NCI-H526 (cell line): ENCODE measurements at regions not wholly inside any gene's neighbourhood (a gene's known extent, or its start where the extent isn't known, plus 50 kb on each side); places are given as distances from the start of the nearest gene placed in this dataset.

ENCODE experiments used
- DNase-seq, 2 experiments: peaks; one replicate each; lab custom pipeline; 2025; lab: John Stamatoyannopoulos, UW

DNA sequence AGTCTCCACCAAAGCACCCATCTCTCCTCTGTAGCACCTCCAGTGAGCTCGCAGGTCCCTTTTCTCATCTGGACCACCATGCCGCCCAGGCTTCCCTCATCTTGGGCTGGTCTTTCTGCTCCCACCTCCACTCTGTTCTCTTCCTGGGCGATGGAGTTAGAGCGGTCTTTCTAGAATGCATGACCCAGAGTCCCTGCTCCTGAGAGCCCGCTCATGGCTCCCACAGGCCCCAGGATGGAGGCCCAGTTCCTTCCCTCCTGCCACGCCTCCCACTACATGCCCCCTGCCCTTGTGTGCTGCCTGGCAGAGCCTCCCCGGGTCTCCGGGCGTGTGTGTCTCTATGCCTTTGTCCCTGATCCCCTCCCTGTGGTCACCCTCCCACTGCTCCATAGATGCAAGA, 100.7 kb upstream of the RTL1 start:
- no peak for DNase-seq

DNA sequence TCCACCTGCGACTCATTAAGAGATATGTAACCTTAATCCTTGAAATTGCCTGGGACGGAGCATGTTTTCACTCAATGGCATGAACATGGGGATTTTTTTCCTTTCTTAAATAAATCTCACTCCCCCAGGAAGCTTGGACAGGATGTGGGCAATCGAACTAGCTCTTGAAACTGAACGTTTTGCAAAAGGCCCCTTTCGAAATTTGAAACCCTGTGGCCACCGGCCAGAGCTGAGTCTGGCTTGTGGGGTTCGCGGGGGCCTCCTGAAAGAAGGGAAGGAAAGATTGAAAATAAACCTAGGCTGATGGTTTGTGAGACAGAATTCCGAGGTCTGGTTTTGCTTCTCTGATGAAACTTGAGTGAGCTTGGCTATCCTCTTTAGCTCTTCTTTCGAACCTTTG, 101.4 kb upstream of the RTL1 start:
- no peak for DNase-seq

DNA sequence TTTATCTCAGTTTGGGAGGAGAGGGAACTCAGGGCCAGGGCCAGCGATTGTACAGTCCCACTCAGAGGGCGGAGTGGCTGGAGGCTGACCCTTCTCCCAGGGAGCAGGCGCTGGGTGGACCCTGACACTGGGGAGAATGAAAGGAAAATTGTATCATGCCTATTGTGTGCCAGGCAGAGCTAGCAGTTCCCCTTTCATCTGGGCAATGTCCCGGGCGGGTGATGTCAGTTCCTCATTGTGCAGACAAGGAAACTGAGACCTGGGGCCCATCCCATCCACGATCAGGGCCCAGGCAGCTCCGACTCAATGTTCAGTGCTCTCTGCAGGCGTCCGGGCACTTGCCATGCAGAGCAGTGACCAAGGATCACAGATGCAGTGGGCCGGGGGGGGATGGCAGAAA, 101.9 kb upstream of the RTL1 start:
- no peak for DNase-seq

DNA sequence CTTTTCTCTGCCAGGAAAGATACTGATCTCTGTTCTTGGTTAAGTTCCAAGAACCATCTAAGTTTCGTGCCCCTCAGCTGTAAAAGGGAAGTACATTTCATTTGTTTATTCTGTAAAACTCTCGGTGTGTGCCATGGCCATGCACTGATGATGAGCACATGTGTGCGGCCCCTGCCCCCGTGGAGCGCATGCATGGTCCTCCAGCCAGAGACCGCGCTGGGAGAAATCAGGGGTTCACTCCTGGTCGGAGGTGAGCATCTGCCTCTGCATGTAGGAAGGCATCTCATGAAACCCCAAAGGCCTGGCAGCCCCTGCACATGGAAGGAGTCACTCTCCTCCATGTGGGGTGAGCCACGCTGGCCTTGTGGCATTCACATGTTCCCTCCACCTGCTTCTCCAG, 102.5 kb upstream of the RTL1 start:
- DNase-seq, result no peak

DNA sequence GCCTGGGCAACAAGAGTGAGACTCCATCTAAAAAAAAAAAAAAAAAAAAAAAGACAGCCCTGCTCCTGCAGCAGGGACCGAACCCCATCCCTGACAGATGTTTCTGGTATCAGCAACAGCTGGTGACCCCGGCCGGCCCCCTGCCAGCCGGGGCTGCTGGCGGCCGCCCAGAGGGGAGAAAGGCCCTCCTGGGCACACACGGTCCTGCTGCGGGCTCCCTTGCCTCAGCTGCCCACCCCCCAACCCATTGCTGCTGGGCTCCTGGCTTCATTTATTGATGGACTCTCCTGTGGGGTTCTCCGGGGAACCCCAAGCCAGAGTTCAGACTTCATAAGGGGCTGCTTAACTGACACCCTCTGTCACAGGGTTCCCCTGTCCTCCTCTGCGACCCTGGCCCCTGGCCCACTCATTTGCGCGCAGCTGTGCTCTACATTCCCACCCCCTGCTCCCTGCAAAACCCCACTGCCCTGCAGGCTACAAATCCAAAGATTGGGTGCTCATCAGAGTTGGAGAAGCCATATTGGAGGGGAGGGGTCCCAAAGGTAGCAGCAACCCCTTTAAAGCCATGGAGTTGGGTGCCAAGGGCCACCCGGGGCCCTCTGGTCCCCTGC, 103.6 kb upstream of the RTL1 start:
- no peak for DNase-seq

DNA sequence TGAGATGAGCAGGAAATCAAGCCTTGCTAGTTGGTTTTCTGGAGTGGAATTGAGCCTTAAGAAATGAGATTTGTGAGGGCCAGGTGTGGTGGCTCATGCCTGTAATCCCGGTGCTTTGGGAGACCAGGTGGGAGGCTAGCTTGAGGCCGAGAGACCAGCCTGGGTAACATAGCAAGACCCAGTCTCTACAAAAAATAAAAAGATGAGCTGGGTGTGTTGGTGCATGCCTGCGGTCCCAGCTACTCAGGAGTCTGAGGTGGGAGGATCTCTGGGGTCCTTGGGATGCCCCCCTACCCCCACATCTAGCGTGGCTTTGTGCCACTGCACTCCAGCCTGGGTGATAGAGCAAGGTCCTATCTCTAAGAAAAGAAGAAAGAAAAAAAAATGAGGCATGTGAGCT, 104.2 kb upstream of the RTL1 start:
- DNase-seq, result no peak

DNA sequence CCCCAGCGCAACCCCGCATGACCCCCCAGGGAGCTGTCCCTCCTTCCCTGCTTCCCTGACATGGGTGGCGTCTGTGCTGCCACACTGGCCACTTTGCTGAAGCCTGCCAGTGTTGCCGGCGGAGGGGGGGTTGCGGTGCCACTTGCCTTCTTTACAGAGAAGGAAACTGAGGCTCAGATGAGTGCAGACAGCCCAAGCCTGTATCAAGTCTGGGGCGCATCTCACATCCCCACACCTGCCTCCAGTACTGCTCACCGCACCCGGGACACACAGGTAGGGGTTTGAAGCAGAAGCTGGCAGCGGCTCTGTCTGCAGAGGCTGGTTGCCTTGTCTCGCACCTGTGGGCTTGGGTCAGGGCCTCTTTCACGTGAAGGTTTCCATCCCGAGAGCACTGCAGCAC, 104.7 kb upstream of the RTL1 start:
- DNase-seq, result no peak

DNA sequence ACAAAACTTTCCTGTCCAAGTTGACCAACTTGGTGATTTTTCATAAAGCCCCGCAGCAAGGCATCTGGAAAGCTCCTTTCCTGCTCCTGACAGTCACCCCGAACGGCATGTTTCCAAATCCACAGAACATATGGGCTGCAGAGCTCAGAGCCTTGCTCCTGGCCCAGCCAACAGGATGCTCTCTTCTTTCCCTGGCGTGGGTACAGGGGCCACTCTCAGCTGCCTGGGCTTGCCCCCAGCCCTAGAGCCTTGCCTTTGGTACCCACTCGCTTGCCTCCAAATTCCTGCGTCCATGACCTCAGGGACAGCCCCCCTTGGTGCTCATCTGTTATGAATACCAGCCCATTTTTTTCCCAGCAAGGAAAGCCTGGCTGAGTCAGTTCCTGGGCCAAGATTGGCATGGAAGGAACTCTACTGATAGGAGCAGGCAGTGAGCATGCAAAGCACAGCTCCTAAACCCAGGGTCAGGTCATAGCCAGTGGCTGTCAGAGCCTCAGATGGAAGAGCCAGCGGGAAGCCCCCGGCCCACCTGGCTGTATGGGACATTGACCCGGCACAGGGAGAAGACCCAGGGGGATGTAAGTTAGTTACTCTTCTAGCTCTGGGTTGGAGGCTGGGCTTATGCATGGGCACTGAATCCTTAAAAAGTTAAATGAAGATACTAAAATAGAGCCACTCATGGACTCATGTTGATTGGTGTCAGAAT, 105.3 kb upstream of the RTL1 start:
- DNase-seq, result no peak

DNA sequence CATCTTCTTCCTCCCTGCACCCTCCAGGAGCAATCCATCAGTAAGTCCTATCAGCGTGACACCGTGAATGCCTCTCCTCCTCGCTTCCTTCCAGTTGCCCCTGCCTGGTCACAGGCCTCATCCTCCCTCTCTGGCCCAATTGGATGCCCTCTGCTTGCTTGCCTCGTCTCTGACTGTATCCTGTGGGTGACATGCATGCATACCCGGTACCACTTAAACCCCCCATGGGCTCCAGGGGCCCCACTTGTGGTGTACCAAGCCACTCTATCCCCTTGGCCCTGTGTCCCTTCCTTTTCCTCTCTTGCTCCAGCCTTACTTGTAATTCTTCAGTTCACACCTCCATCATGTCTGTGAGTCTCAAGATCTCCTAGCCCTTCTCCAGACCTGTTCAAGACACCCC, 106.0 kb upstream of the RTL1 start:
- no peak for DNase-seq

DNA sequence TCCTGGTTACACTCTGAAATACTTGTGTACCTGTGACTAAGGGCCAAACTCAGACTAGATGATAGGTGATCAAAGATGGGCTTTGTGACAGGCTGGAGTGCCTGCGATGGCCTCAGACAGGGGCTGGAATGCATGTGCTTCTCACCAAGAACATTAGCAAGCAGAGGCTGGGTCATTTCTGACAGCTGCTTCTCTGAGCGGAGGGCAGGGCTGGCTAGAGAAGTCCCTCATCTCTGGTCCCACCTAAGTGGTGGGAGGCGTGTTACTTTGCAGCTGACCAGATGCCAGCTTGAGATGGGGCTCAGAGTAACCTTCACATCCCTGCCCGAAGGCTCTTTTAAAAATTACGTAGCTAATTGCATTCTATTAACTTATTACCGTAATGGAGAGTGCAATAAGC, 106.8 kb upstream of the RTL1 start:
- no peak for DNase-seq

DNA sequence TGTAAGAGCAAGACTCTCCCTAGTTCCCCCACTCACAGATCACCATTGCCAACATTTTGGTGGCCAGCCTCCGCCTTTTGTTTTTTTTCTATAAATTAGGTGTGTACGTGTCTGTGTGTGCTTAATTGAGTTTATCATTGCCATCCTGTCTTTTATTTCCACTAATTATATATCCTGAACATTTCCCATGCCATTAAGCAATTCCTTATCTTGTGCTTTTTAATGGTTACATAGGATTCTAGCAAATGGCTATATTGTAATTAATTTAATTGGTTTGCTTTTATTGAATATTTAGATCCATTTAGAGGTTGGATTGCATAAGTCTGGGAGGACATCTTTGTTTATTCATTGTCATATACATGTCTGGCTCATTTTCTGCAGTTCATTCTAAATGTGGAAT, 107.3 kb upstream of the RTL1 start:
- DNase-seq, result no peak

DNA sequence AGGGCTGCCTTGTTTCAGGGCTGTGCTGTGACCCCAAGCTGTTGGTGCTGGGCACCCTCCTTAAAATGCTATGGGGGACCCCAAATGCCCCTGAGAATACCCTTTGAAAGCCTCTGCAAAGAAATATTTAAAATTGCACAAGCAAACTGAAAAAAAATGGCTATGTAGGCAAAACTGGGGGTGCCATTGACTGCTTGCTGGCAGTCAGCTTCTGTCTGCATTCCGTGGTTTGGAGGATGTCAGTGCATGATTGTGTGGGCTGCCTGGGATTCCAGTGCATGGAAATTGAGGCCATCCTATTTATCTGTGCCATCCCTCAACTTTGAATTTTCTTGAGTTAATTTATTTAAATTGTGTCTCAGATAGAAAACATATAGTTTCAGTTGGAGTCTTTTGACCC, 113.7 kb upstream of the RTL1 start:
- DNase-seq, result no peak

DNA sequence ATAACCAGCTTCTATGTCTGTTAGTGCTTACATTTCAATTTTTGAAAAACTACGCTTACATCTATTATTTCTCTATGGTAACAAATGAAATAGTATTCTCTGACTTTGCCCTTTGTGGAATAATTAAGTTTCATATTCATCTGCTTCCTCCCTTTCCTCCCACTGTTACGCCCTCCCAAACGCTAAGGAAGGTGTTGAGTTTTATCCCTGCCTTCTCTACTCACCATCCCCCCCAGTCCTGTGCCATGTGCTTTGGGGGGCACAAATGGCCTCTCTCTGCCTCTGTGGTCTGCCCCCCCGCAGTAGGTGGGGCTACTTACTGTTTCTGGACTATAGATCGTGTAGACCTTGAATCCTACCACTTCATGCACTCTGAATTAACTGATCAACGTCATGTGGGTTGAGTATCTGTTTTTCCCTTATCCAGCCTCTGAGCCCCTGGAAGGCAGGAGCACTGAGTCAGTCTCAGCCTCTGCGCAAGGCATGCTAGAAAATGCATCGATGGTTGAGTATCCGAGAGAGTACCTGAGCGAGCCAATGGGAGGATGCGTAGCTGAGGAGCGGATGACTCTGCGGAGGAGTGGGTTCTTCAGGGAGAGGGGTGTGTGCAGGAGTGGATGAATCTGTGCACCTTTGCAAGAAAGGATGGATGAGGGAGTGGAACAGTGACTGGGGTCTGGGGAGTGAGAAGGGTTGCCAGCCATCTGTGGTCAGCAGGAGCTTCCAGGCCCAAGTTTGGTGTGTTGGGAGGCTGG, 114.5 kb upstream of the RTL1 start:
- no peak for DNase-seq

DNA sequence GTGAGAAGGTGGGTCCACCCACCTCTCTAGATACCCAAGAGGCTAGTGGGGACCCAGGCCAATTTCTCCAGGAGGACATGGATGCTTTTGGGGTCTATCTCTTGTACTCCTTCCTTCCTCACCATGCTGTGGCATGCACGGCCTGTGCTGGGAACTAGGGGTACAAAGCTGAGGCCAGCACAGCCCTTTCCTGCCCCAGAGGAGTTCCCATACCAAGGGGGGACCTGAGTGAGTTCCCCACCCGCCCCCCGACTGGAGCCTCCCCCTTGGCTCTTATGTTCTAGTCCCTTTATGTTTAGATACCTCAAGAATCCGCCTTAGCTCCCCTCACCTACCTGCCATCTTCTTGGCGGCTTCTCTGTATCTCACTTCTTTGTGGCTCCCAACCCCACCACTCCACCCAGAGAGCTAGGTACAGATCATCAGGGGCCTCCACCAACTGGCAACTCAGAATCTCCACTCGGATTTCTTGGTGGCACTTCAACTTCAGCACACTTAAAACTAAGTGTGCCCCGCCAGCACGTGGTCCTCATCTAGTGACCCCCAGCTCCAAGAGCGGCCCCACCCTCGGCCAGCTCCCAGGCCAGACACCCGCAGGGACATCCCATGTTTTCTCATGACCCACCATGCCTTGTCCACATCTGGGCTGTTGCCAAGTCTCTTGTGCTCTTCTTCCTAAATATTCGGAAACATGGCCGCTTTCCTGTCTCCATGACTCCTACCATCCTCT, 115.2 kb upstream of the RTL1 start:
- no peak for DNase-seq

DNA sequence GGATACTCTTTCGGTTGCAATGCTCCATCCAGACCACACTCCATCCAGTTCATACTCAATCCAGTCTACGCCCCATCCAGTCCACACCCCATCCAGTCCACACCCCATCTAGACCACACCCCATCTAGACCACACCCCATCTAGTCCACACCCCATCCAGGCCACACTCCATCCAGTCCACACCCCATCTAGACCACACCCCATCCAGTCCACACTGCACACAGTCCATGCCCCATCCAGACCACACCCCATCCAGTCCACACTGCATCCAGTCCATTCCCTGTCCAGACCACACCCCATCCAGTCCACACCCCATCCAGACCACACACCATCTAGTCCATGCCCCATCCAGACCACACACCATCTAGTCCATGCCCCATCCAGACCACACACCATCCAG, 116.0 kb upstream of the RTL1 start:
- DNase-seq, result no peak

DNA sequence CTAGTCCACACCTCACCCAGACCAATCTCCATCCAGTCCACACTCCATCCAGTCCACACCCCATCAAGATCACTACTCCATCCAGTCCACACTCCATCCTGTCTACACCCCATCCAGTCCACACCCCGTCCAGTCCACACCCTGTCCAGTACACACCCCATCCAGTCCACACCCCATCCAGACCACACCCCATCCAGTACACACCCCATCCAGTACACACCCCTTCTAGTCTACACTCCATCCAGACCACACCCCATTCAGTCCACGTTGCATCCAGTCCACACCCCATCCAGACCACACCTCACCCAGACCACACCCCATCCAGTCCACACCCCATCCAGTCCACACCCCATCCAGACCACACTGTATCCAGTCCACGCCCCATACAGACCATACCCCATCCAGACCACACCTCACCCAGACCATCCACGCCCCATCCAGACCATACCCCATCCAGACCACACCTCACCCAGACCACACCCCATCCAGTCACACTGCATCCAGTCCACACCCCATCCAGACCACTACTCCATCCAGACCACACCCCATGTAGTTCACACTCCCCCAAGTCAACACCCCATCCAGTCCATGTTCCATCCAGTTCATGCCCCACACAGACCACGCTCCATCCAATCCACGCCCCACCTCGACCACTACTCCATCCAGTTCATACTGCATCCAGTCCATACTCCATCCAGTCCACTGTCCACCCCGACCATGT, 116.6 kb upstream of the RTL1 start:
- no peak for DNase-seq

DNA sequence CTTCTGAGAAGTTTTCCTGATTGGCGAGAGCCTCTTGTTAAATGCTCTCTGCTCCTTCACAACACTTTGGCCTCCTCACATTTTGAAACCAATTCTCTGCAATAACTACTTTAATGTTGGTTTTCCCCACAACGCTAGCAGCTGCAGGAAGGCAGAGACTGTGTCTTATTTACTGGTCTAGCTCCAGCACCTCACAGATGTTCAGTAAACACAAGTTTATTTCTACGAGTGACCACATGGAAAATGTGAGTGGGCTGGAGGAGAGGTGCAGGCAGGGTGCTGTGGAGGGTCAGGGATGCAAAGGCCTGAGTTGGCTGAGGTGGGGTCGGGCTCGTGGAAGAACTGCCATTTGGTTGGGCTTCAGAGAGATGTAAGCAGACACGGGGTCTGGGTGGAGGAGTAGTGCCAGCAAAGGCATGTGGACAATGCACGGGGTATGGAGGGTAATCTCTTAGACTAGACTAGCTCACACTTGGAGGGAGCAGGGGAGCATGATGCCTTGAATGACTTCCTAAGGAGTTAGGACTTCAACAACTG, 117.4 kb upstream of the RTL1 start:
- DNase-seq, result no peak

DNA sequence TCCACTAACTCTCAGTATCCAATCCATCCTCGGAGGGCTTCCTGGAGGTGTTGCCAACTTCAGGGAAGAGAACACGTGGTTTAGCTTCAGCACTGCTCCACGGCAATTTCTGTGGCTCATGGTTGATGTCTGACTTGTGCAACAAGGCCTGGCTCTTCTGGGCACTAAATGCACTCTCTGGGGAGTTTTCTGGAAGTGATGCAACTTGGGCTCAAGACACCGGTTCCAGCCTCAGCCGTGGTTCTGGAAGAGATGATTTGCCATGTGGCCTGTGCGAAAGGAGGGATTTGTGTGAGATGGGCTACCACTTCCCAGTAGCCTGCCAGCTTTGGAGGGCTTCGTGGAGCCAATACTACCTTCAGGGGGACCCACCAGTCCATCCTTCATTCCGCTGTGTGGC, 118.6 kb upstream of the RTL1 start:
- DNase-seq, result no peak

DNA sequence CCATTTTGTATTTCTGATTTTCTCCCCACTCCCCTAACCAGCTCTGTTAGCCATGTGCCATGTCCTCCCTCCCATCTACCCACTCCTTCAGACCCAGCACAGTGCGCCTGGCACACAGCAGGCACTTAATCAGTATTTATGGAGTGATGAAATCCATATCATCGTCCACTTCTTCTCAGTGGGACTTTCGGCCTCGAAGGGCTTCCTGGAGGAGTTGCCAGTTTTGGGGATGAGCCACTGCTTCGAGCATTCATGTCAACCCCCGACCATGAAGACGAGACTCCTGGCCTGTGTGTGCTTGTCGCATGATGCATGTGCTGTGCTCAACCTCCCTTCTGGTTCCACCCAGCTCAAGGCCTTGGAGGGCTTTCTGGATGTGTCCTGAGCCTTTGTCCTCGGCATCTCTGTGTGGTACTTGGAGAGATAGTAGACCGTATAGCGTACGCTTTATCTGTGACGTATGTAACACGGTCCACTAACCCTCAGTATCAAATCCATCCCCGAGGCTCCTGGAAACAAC, 119.5 kb upstream of the RTL1 start:
- no peak for DNase-seq

DNA sequence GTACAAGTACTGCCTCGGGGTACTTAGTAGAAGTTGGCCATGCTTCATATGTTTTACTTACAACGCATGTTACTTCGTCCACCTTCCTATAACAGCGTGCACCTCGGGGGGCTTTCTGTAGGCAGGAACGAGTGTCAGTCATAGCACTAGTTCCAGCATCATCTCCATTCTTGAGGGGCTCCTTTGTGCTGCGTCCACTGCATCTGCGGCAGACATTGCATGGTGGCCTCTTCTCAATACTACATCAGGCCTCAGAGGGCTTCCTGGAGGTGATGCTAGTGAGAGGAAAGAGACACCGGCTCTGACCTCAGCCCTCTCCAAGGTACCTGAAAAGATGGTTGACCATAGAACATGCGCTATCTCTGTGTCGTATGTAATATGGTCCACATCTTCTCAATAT, 121.2 kb upstream of the RTL1 start:
- no peak for DNase-seq

DNA sequence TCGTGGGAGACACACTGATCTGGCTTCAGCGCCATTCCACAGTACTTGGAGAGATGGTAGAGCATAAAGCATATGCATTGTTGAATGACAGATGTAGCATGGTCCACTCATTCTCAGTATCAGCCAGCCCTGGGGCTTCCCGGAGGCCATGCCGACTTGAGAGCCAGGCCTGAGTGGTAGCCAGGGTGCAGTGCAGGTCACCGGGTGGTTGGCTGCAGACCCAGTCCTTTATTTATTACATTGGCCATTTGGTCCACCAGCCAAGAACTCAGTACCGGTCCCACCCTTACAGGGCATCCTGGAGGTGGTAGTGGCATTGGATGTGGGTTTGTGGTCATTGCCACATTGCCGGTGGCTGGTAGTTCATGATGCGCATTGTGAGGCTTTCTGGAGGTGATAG, 121.6 kb upstream of the RTL1 start:
- no peak for DNase-seq

DNA sequence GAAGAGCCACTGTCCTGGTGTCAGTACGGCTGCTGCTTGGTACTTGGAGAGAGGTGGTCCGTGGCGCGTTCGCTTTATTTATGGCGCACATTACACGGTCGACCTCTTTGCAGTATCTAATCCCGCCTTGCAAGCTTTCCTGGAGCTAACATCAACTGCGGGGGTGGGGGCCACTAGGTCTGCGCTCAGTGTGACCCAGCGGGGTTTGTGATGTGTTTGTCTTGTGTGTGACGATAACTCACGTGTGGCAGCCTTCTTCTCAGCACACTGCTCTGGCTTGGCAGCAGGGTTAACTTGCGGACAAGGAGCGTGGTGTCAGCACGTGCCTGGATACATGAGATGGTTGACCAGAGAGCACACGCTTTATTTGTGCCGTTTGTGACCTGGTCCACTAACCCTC, 122.2 kb upstream of the RTL1 start:
- DNase-seq, result no peak
